AG04449 (cell line): ENCODE measurements at regions not wholly inside any gene's neighbourhood (a gene's known extent, or its start where the extent isn't known, plus 50 kb on each side); places are given as distances from the start of the nearest gene placed in this dataset.

Experiments used
- CTCF ChIA-PET: fragments of 350-600 bp; formaldehyde crosslinking; extraction: SDS; loops from one replicate; lab custom pipeline; 2021; ENCODE audit warnings: antibody characterized with exemption; lab: Yijun Ruan, JAX
- POLR2A ChIA-PET: fragments of 400-600, 350-600 bp; formaldehyde crosslinking; extraction: SDS; loops from one replicate; lab custom pipeline; 2020; ENCODE audit warnings: antibody characterized with exemption, inconsistent platforms; lab: Yijun Ruan, JAX
- DNase-seq: peaks from one replicate; pipeline ENCODE4 v3.0.0-alpha.2; 2010; ENCODE audit warnings: low read depth, low spot score
- H3K4me3 ChIP-seq: 2 replicates; pipeline ENCODE4 v1.5.1; 2011; ENCODE audit warnings: low read depth, mild to moderate bottlenecking, control low read depth, low read length
- CTCF ChIP-seq: IDR thresholded peaks from one replicate; pipeline ENCODE4 v1.5.1; 2011; ENCODE audit warnings: mild to moderate bottlenecking, moderate library complexity, low read length, control low read depth, inconsistent platforms; ENCODE audit not compliant: insufficient read depth; ENCODE audit errors: missing control alignments

- no peak overlapping the region for H3K4me3 ChIP-seq
- no peak for DNase-seq
- CTCF ChIA-PET, result interaction anchor here (0.6 to 3.8 kb wide), 23 partner anchors 8 to 560 kb away, joined by 3 to 226 read pairs (median 4); partner anchors contain the start of gene FAM3C
- no peak for TF ChIP-seq CTCF
- POLR2A ChIA-PET, result interaction anchor here (1.5 to 1.6 kb wide), 2 partner anchors 151 to 152 kb away, joined by 3 to 5 read pairs; partner anchors contain the start of gene FAM3C
Observed at GRCh38 chr7:121546632-121547543, 150.8 kb upstream of the FAM3C start.

DNA sequence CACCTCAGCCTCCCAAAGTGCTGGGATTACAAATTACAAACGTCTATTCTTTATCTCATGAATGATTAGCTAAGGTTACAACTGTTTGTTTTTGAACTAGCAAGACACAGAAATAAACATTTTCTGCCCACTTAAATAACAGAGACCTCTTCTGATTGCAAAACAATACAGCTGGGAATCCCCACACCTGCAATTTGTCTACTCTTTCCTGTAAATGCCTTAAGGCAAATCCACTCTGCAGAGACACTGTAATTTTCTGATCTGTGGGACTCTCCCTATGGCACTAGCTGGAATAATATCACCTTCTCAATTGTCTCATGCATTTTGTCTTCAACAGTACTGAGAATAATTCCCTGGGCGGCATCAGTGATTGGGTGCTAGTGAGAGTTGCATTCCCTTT lies 149.3 kb upstream of the FAM3C start:
- POLR2A ChIA-PET, result interaction anchor here (1.7 kb wide), 1 partner anchor 150 kb away, joined by 6 read pairs; the partner anchor contains the start of gene FAM3C
- TF ChIP-seq CTCF, result no peak
- CTCF ChIA-PET, result interaction anchor here (0.9 to 4.9 kb wide), 11 partner anchors 9 to 418 kb away, joined by 3 to 35 read pairs (median 5); partner anchors contain the start of gene FAM3C
- DNase-seq, result no peak
- H3K4me3 ChIP-seq, result no peak overlapping the region

- DNase-seq, result peak; percentile 73
- H3K4me3 ChIP-seq, result no peak overlapping the region
- ChIA-PET POLR2A (interaction anchor here (1.7 kb wide), 1 partner anchor 149 kb away, joined by 6 read pairs; the partner anchor contains the start of gene FAM3C), CTCF (interaction anchor here (0.9 to 4.9 kb wide), 11 partner anchors 8 to 417 kb away, joined by 3 to 35 read pairs (median 5); partner anchors contain the start of gene FAM3C)
- TF ChIP-seq CTCF, result no peak
Observed at GRCh38 chr7:121544726-121545125, 148.6 kb upstream of the FAM3C start.

- no peak for DNase-seq
- ChIA-PET POLR2A (interaction anchor here (1.7 kb wide), 1 partner anchor 148 kb away, joined by 6 read pairs; the partner anchor contains the start of gene FAM3C), CTCF (interaction anchor here (0.6 to 4.9 kb wide), 9 partner anchors 8 to 417 kb away, joined by 3 to 35 read pairs (median 5); partner anchors contain the start of gene FAM3C)
- no peak overlapping the region for H3K4me3 ChIP-seq
- no peak for TF ChIP-seq CTCF
Observed at GRCh38 chr7:121544238-121544637, 148.1 kb upstream of the FAM3C start.

- ChIA-PET CTCF (interaction anchor here (1.9 to 4.9 kb wide), 2 partner anchors 145 to 174 kb away, joined by 7 to 35 read pairs; partner anchors contain the start of gene FAM3C), POLR2A (no interaction called here)
- DNase-seq, result no peak
- H3K4me3 ChIP-seq, result no peak overlapping the region
- no peak for TF ChIP-seq CTCF
Observed at GRCh38 chr7:121541457-121541856, 145.3 kb upstream of the FAM3C start.
